ENCODE measurements at regions not wholly inside any gene's neighbourhood (a gene's known extent, or its start where the extent isn't known, plus 50 kb on each side); places are given as distances from the start of the nearest gene placed in this dataset.

DNA sequence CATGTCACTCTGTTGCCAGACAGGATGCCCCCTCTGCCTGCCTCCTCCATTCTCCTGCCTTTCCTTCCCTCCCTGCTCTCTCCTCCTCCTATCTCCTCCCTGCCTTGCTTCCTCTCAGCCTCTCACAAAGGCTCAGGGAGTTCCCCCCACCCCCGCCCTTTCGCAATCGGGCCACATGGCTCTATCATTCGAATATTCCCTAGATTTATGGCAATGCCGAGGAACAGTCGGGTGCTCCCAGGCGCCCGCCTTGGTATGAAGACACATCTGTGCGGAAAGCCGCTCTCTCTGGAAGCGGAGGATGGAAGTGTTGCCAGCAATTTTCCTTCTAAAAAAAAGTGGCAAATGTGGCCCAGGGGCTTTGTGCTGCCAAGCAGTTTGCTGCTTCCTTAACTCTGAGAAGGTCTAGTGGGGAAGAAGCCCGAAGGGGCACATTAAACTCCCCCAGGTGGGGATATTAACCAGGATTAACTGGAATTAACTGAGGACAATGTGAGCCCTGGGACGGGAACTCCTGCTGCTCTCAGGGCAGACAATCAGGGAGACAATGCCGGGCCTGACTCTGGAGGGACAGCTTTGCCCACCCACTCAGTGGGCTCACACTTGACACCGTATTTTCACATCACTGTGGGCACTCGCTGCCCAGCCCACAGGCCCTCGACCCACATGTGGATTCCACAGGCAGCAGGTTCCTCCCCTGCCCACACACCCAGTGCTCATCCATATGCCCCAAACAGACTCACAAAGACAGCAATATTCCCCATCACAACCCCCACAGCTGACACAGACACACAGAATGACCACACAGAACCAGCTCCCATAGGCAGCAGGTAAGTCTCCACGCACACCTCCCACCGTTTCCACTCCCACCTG is 88.4 kb upstream of the SMNDC1 start:
- 50 to 65% (median 62%) methylated on average over 15 to 19 of the region's 19 CpGs for WGBS, 4 donors
- peak in 6 of 7 donors; percentile 52 to 82 (median 57) for DNase-seq
- no peak overlapping the region for H3K4me3 ChIP-seq
- H3K27me3 ChIP-seq = no peaks in the 10 kb centered on the region
- peaks cover 0 to 18% of the 10 kb centered on the region in 2 donors for H3K4me1 ChIP-seq (replicated peaks in 1 of 2)
- peak overlapping the region in 1 of 5 donors; percentile 51 for H3K27ac ChIP-seq
- intact Hi-C loops (cut with DNase I) = no loop called here
- H3K9me3 ChIP-seq (replicated peaks in 1 of 3) = no peaks in the 10 kb centered on the region
- TF ChIP-seq POLR2A (IDR thresholded peaks at IDR 0.05) = no peak
- TF ChIP-seq, protein P1, sequence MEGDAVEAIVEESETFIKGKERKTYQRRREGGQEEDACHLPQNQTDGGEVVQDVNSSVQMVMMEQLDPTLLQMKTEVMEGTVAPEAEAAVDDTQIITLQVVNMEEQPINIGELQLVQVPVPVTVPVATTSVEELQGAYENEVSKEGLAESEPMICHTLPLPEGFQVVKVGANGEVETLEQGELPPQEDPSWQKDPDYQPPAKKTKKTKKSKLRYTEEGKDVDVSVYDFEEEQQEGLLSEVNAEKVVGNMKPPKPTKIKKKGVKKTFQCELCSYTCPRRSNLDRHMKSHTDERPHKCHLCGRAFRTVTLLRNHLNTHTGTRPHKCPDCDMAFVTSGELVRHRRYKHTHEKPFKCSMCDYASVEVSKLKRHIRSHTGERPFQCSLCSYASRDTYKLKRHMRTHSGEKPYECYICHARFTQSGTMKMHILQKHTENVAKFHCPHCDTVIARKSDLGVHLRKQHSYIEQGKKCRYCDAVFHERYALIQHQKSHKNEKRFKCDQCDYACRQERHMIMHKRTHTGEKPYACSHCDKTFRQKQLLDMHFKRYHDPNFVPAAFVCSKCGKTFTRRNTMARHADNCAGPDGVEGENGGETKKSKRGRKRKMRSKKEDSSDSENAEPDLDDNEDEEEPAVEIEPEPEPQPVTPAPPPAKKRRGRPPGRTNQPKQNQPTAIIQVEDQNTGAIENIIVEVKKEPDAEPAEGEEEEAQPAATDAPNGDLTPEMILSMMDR (IDR thresholded peaks at IDR 0.05) = no peak
- no peaks in the 10 kb centered on the region for H3K36me3 ChIP-seq (replicated peaks in 1 of 2)

- no peak for DNase-seq
- no peak overlapping the region for H3K4me3 ChIP-seq
- H3K36me3 ChIP-seq (replicated peaks in 1 of 2) = no peaks in the 10 kb centered on the region
- intact Hi-C loops (cut with DNase I) = no loop called here
- no peak for TF ChIP-seq POLR2A (IDR thresholded peaks at IDR 0.05)
- TF ChIP-seq, protein P1 (IDR thresholded peaks at IDR 0.05) = no peak
- no peaks in the 10 kb centered on the region for H3K9me3 ChIP-seq (replicated peaks in 1 of 3)
- no peak overlapping the region for H3K27ac ChIP-seq
- peaks cover 3 to 19% of the 10 kb centered on the region in 2 donors for H3K4me1 ChIP-seq (replicated peaks in 1 of 2)
- 95 to 100% (median 97%) methylated on average over 1 to 6 of the region's 6 CpGs for WGBS, 4 donors
- no peaks in the 10 kb centered on the region for H3K27me3 ChIP-seq
Observed at GRCh38 chr10:110393866-110394265, 89.1 kb upstream of the SMNDC1 start.

GRCh38 chr10:110394296-110394695 is 89.6 kb upstream of the SMNDC1 start:
- TF ChIP-seq POLR2A (IDR thresholded peaks at IDR 0.05) = no peak
- TF ChIP-seq, protein P1 (IDR thresholded peaks at IDR 0.05) = no peak

DNA sequence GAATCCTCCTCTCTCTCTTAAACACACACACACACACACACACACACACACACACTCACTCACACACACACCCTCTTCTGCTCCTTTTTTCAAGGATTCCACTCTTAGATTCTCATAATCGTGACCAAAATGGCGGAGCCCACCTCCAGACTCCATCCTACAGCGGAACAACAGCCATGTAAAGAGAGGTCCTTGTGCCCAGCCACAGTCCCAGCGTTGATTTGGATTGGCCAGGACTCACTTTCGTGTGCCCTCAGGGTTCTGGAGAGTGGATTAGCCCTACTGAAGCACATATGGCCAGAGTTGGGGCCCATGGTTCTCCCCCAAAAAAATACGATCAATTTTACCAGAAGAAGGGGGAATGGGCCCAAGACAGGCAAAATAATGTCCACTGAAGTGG is 90.2 kb upstream of the SMNDC1 start:
- Histone ChIP-seq H3K4me3 (no peak overlapping the region), H3K36me3 (replicated peaks in 1 of 2) (no peaks in the 10 kb centered on the region), H3K27ac (peak overlapping the region in 1 of 5 donors; percentile 58), H3K27me3 (no peaks in the 10 kb centered on the region), H3K4me1 (replicated peaks in 1 of 2) (peaks cover 7 to 26% of the 10 kb centered on the region in 2 donors), H3K9me3 (replicated peaks in 1 of 3) (no peaks in the 10 kb centered on the region)
- TF ChIP-seq, protein P1 (IDR thresholded peaks at IDR 0.05) = no peak
- no peak for TF ChIP-seq POLR2A (IDR thresholded peaks at IDR 0.05)
- no peak for DNase-seq
- intact Hi-C loops (cut with DNase I) = no loop called here
- 94 to 98% (median 96%) methylated on average over 6 of the region's 6 CpGs for WGBS, 4 donors

More at GRCh38 chr10:110394296-110394695, 89.6 kb upstream of the SMNDC1 start:
- no peak for DNase-seq
- no peaks in the 10 kb centered on the region for H3K9me3 ChIP-seq (replicated peaks in 1 of 3)
- intact Hi-C loops (cut with DNase I) = no loop called here
- H3K27me3 ChIP-seq = no peaks in the 10 kb centered on the region
- no peaks in the 10 kb centered on the region for H3K36me3 ChIP-seq (replicated peaks in 1 of 2)
- WGBS, 4 donors = 89 to 100% (median 98%) methylated on average over 2 to 8 of the region's 8 CpGs
- peaks cover 7 to 24% of the 10 kb centered on the region in 2 donors for H3K4me1 ChIP-seq (replicated peaks in 1 of 2)
- H3K4me3 ChIP-seq = no peak overlapping the region
- H3K27ac ChIP-seq = no peak overlapping the region
